Limb (tissue), 2 donors: ENCODE measurements at regions not wholly inside any gene's neighbourhood (a gene's known extent, or its start where the extent isn't known, plus 50 kb on each side); places are given as distances from the start of the nearest gene placed in this dataset.

Experiments used
- DNase-seq, 2 donors: peaks; one replicate each; pipeline ENCODE4 v3.0.0-alpha.2; 2016; ENCODE audit errors: extremely low spot score in 2 of 2

GRCh38 chr5:74100268-74100665, 474.3 kb downstream of the ARHGEF28 start:
- DNase-seq = no peak

- no peak for DNase-seq
Measured at GRCh38 chr5:74099538-74100267, 473.7 kb downstream of the ARHGEF28 start.

GRCh38 chr5:74098941-74099340, 472.9 kb downstream of the ARHGEF28 start:
- no peak for DNase-seq

- no peak for DNase-seq
Measured at GRCh38 chr5:74098456-74098855, 472.5 kb downstream of the ARHGEF28 start.

GRCh38 chr5:74096325-74096724, 470.3 kb downstream of the ARHGEF28 start:
- no peak for DNase-seq

GRCh38 chr5:74095871-74096270, 469.9 kb downstream of the ARHGEF28 start:
- no peak for DNase-seq

- no peak for DNase-seq
Measured at GRCh38 chr5:74094782-74095108, 468.7 kb downstream of the ARHGEF28 start.

GRCh38 chr5:74094096-74094781, 468.2 kb downstream of the ARHGEF28 start:
- DNase-seq = peak in 1 of 2 donors; percentile 36

GRCh38 chr5:74093561-74093960, 467.6 kb downstream of the ARHGEF28 start:
- DNase-seq = peak; percentile 47 to 58

- DNase-seq = no peak
Measured at GRCh38 chr5:74092766-74093165, 466.8 kb downstream of the ARHGEF28 start.

- no peak for DNase-seq
Measured at GRCh38 chr5:74085782-74086181, 459.8 kb downstream of the ARHGEF28 start.

- DNase-seq = no peak
Measured at GRCh38 chr5:74085186-74085585, 459.2 kb downstream of the ARHGEF28 start.

- no peak for DNase-seq
Measured at GRCh38 chr5:74083096-74083791, 457.2 kb downstream of the ARHGEF28 start.

GRCh38 chr5:74082512-74083055, 456.6 kb downstream of the ARHGEF28 start:
- no peak for DNase-seq

- DNase-seq = no peak
Measured at GRCh38 chr5:74081126-74081525, 455.1 kb downstream of the ARHGEF28 start.

GRCh38 chr5:74079971-74080556, 454.1 kb downstream of the ARHGEF28 start:
- no peak for DNase-seq

GRCh38 chr5:74075501-74076484, 449.8 kb downstream of the ARHGEF28 start:
- no peak for DNase-seq

- no peak for DNase-seq
Measured at GRCh38 chr5:74074111-74074510, 448.1 kb downstream of the ARHGEF28 start.

- no peak for DNase-seq
Measured at GRCh38 chr5:74073257-74073656, 447.3 kb downstream of the ARHGEF28 start.

- DNase-seq = no peak
Measured at GRCh38 chr5:74072646-74073045, 446.6 kb downstream of the ARHGEF28 start.

GRCh38 chr5:74070766-74071165, 444.8 kb downstream of the ARHGEF28 start:
- DNase-seq = no peak
